SU-DHL-6 (cell line): ENCODE measurements at regions not wholly inside any gene's neighbourhood (a gene's known extent, or its start where the extent isn't known, plus 50 kb on each side); places are given as distances from the start of the nearest gene placed in this dataset.

Experiments
- H2AFZ ChIP-seq: fragments of 200-600 bp; sonication (generic); 2 replicates; pipeline ENCODE4 v1.6.1; 2014; ENCODE audit warnings: low read depth, mild to moderate bottlenecking, moderate library complexity, mixed read lengths, antibody characterized with exemption, low read length; ENCODE audit not compliant: severe bottlenecking
- H3F3A ChIP-seq: fragments of 200-600 bp; shearing (Covaris generic); 2 replicates; pipeline ENCODE4 v1.6.0; 2016; ENCODE audit warnings: antibody characterized with exemption, mild to moderate bottlenecking; ENCODE audit not compliant: insufficient read depth
- H3K27ac ChIP-seq: fragments of 200-600 bp; sonication (generic); 2 replicates; pipeline ENCODE4 v1.5.1; 2016; ENCODE audit warnings: low read depth, mild to moderate bottlenecking, low read length, moderate library complexity, mixed read lengths
- H3K27me3 ChIP-seq: fragments of 200-600 bp; sonication (generic), shearing (Covaris generic); 2 replicates; pipeline ENCODE4 v1.6.0; 2014; ENCODE audit warnings: mild to moderate bottlenecking, low read length
- H3K36me3 ChIP-seq: fragments of 200-600 bp; sonication (generic); 2 replicates; pipeline ENCODE4 v1.6.1; 2014; ENCODE audit warnings: mild to moderate bottlenecking, low read length, mixed read lengths
- H3K4me2 ChIP-seq: fragments of 300-600, 200-600 bp; shearing (Covaris generic), sonication (generic); 2 replicates; pipeline ENCODE4 v1.6.0; 2014; ENCODE audit warnings: low read length, low read depth, mild to moderate bottlenecking; ENCODE audit not compliant: poor library complexity, severe bottlenecking
- H3K4me3 ChIP-seq: fragments of 200-600 bp; sonication (generic); 2 replicates; pipeline ENCODE4 v1.5.1; 2014; ENCODE audit warnings: antibody characterized with exemption, low read length, mild to moderate bottlenecking, mixed read lengths; ENCODE audit not compliant: insufficient read depth, poor library complexity, severe bottlenecking
- H3K79me2 ChIP-seq: fragments of 200-600 bp; sonication (generic); 2 replicates; pipeline ENCODE4 v1.6.1; 2014; ENCODE audit warnings: mild to moderate bottlenecking, low read length, moderate library complexity; ENCODE audit not compliant: insufficient read depth
- H3K9ac ChIP-seq: fragments of 200-600 bp; sonication (generic); 2 replicates; pipeline ENCODE4 v1.7.0; 2014; ENCODE audit warnings: mild to moderate bottlenecking, low read length
- H3K9me2 ChIP-seq: fragments of 200-600 bp; sonication (generic); replicated peaks from 2 replicates; pipeline ENCODE4 v1.6.1; 2014; ENCODE audit warnings: low read length; ENCODE audit not compliant: insufficient read depth
- H3K9me3 ChIP-seq: fragments of 200-600 bp; sonication (generic); 2 replicates; pipeline ENCODE4 v1.6.1; 2014; ENCODE audit warnings: low read length, mixed read lengths; ENCODE audit not compliant: insufficient read depth
- H4K20me1 ChIP-seq: fragments of 200-600 bp; sonication (generic); 2 replicates; pipeline ENCODE4 v1.6.1; 2014; ENCODE audit warnings: low read depth, mild to moderate bottlenecking, antibody characterized with exemption, low read length, moderate library complexity, mixed read lengths
- CTCF ChIP-seq: fragments of 200-600 bp; sonication (generic); IDR thresholded peaks from one replicate; pipeline ENCODE4 v1.5.1; 2017; ENCODE audit warnings: antibody characterized with exemption, mild to moderate bottlenecking, low read length, moderate library complexity; ENCODE audit not compliant: insufficient read depth, poor library complexity, severe bottlenecking
- EZH2phosphoT487 ChIP-seq: fragments of 200-600 bp; sonication (generic), shearing (Covaris generic); conservative IDR thresholded peaks from 2 replicates; pipeline ENCODE4 v1.6.1; 2018; ENCODE audit warnings: mild to moderate bottlenecking, antibody characterized with exemption, low read length, moderate library complexity, mixed read lengths

GRCh38 chr13:105144936-105145335, 1390.5 kb downstream of the EFNB2 start:
- no peak overlapping the region for H3K27ac ChIP-seq
- no peak overlapping the region for H3K4me2 ChIP-seq

GRCh38 chr13:105144020-105144419, 1391.4 kb downstream of the EFNB2 start:
- Histone ChIP-seq H3K9me3 (no peaks in the 10 kb centered on the region), H3K4me2 (no peak overlapping the region), H3K9ac (no peak overlapping the region), H3K27ac (no peak overlapping the region), H3K9me2 (no peaks in the 10 kb centered on the region), H3K36me3 (no peaks in the 10 kb centered on the region), H3K27me3 (no peaks in the 10 kb centered on the region), H3F3A (no peaks in the 10 kb centered on the region), H3K4me3 (no peak overlapping the region), H3K79me2 (no peaks in the 10 kb centered on the region), H4K20me1 (no peaks in the 10 kb centered on the region), H2AFZ (no peak overlapping the region)
- TF ChIP-seq CTCF (no peak), EZH2phosphoT487 (no peak)

More at GRCh38 chr13:105144936-105145335, 1390.5 kb downstream of the EFNB2 start:
- no peak overlapping the region for H2AFZ ChIP-seq
- no peaks in the 10 kb centered on the region for H3K9me3 ChIP-seq
- H4K20me1 ChIP-seq: no peaks in the 10 kb centered on the region
- TF ChIP-seq EZH2phosphoT487 (no peak), CTCF (no peak)
- H3K27me3 ChIP-seq: no peaks in the 10 kb centered on the region
- no peak overlapping the region for H3K4me3 ChIP-seq
- no peaks in the 10 kb centered on the region for H3K36me3 ChIP-seq
- no peaks in the 10 kb centered on the region for H3K9me2 ChIP-seq
- H3F3A ChIP-seq: no peaks in the 10 kb centered on the region
- no peak overlapping the region for H3K9ac ChIP-seq
- no peaks in the 10 kb centered on the region for H3K79me2 ChIP-seq

- Histone ChIP-seq H3F3A (no peaks in the 10 kb centered on the region), H3K36me3 (no peaks in the 10 kb centered on the region), H3K9me3 (no peaks in the 10 kb centered on the region), H3K27ac (no peak overlapping the region), H3K4me3 (no peak overlapping the region), H3K9ac (no peak overlapping the region), H3K9me2 (no peaks in the 10 kb centered on the region), H3K27me3 (no peaks in the 10 kb centered on the region), H3K4me2 (no peak overlapping the region), H4K20me1 (no peaks in the 10 kb centered on the region), H2AFZ (no peak overlapping the region), H3K79me2 (no peaks in the 10 kb centered on the region)
- TF ChIP-seq CTCF (no peak), EZH2phosphoT487 (no peak)
Observed at GRCh38 chr13:105142556-105142955, 1392.9 kb downstream of the EFNB2 start.
